Activated CD4-positive, alpha-beta T cell treated with anti-CD3 and anti-CD28 coated beads, Interleukin-2, amount 10 ng/mL, durations not matched to agents 24 days and 14 days (primary cell): ENCODE measurements at regions not wholly inside any gene's neighbourhood (a gene's known extent, or its start where the extent isn't known, plus 50 kb on each side); places are given as distances from the start of the nearest gene placed in this dataset.

ENCODE experiments used
- DNase-seq: peaks from one replicate; pipeline ENCODE4 v3.0.0; 2022
- H3K27ac Mint-ChIP-seq: one replicate; pipeline ENCODE4 v1.8.0; 2022; ENCODE audit warnings: mild to moderate bottlenecking, mixed read lengths
- H3K27me3 Mint-ChIP-seq: one replicate; pipeline ENCODE4 v1.8.0; 2022; ENCODE audit warnings: mixed read lengths
- H3K36me3 Mint-ChIP-seq: one replicate; pipeline ENCODE4 v1.8.0; 2022; ENCODE audit warnings: low read depth, mild to moderate bottlenecking, mixed read lengths
- H3K4me1 Mint-ChIP-seq: one replicate; pipeline ENCODE4 v1.8.0; 2021; ENCODE audit warnings: mixed read lengths
- H3K4me3 Mint-ChIP-seq: one replicate; pipeline ENCODE4 v1.8.0; 2022; ENCODE audit warnings: mild to moderate bottlenecking, moderate library complexity, mixed read lengths
- H3K9me3 Mint-ChIP-seq: one replicate; pipeline ENCODE4 v1.8.0; 2021; ENCODE audit warnings: mixed read lengths
- intact Hi-C: fragments of 100-400 bp; cut with micrococcal nuclease; formaldehyde crosslinking; loops from one replicate; pipeline ENCODE4 v1.15.1; 2023

DNA sequence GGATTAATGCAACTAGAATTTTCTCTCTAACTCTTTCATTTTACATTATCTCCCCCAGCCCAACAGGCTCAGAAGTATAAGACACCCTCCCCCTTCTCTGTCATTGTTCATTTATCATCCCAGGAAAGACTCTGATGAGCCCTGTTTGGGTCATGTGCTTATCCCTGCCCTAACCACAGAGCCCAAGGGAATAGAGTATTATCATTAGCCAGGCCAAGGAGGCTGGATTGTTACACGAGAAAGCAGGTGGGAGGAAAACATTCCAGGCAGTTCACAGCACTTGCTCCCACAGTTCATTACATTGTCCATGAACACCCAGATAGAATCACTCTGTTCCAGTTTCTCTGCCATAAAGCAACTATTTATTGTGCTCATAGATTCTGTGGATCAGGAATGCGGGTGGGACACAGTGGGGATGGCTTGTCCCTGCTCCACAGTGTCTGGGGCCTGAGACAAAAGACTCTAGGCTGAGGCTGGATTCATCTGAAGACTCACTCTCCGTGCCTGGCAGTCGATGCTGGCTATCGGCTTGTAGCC, 59.5 kb upstream of the TMEM215 start:
- Mint-ChIP-seq H3K4me3 (no peak overlapping the region), H3K36me3 (no peaks in the 10 kb centered on the region), H3K27me3 (no peaks in the 10 kb centered on the region), H3K4me1 (no peaks in the 10 kb centered on the region), H3K27ac (no peak overlapping the region), H3K9me3 (no peaks in the 10 kb centered on the region)
- intact Hi-C loops = no loop called here
- DNase-seq = no peak

- intact Hi-C loops = no loop called here
- no peaks in the 10 kb centered on the region for H3K27me3 Mint-ChIP-seq
Observed at GRCh38 chr9:32725066-32725860, 58.1 kb upstream of the TMEM215 start.

GRCh38 chr9:32728181-32728580, 55.2 kb upstream of the TMEM215 start:
- H3K27ac Mint-ChIP-seq = no peak overlapping the region
- no peaks in the 10 kb centered on the region for H3K27me3 Mint-ChIP-seq
- H3K4me3 Mint-ChIP-seq = no peak overlapping the region
- DNase-seq = no peak
- no peaks in the 10 kb centered on the region for H3K9me3 Mint-ChIP-seq
- no peaks in the 10 kb centered on the region for H3K36me3 Mint-ChIP-seq
- H3K4me1 Mint-ChIP-seq = no peaks in the 10 kb centered on the region
- intact Hi-C loops = no loop called here

More at GRCh38 chr9:32725066-32725860, 58.1 kb upstream of the TMEM215 start:
- Mint-ChIP-seq H3K4me1 (no peaks in the 10 kb centered on the region), H3K27ac (no peak overlapping the region), H3K4me3 (no peak overlapping the region), H3K36me3 (no peaks in the 10 kb centered on the region), H3K9me3 (no peaks in the 10 kb centered on the region)
- no peak for DNase-seq
